ENCODE measurements at regions not wholly inside any gene's neighbourhood (a gene's known extent, or its start where the extent isn't known, plus 50 kb on each side); places are given as distances from the start of the nearest gene placed in this dataset.

DNA sequence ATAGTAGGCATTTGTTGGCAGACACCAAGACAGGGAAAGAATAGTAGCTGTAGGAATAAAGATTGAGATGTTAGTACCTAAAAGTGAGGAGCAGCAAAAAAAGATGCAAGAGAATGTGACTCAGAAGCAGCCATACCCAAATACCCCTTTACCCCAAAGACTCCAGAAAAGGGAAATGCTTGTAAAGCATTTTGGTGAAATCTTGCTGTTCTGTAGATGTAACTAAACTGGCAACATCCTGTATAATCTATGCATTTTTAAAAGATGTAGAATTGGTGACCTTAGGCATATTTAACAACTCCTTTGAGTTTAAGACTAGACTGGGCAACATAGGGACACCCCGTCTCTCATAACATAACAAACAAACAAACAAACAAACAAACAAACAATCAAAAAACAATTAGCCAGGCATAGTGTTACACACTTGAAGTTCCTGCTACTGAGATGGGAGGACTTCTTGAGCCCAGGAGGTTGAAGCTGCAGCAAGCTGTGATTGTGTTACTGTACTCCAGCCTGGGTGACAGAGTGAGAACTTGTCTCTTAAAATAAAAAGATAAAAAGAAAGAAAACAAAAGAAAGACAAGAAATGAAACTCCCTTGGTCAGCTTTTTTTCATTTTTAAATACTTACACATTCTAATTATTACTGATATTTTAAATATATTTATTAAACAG is 361.5 kb upstream of the KCNH8 start:
- no peak overlapping the region for H3K9ac ChIP-seq (ENCODE audit: extremely low read depth, insufficient read length, low read length)
- H4K8ac ChIP-seq (replicated peaks; ENCODE audit: insufficient read length, low read depth, low read length): no peak overlapping the region
- no peaks in the 10 kb centered on the region for H3K23me2 ChIP-seq (ENCODE audit: insufficient read length, low read depth, low read length, poor library complexity, severe bottlenecking)
- no peak overlapping the region for H4K5ac ChIP-seq (ENCODE audit: insufficient read length, low read depth, low read length)
- no peaks in the 10 kb centered on the region for H3K9me3 ChIP-seq (ENCODE audit: control insufficient read depth, low read depth, low read length)
- H2BK20ac ChIP-seq (ENCODE audit: low read depth, low read length, poor library complexity, severe bottlenecking): no peak overlapping the region
- Mint-ChIP-seq H3K9me3 (no peaks in the 10 kb centered on the region), H3K27ac (no peak overlapping the region), H3K4me1 (no peaks in the 10 kb centered on the region), H3K36me3 (ENCODE audit: insufficient read depth in 1 of 3, low read depth in 3 of 3) (no peaks in the 10 kb centered on the region), H3K4me3 (no peak overlapping the region), H3K27me3 (ENCODE audit: low read depth) (no peaks in the 10 kb centered on the region)
- no CpG with 5 or more reads among the region's 1 CpG for WGBS (ENCODE audit: extremely low coverage, insufficient read length, low lambda C conversion rate)
- H4K20me1 ChIP-seq (ENCODE audit: control insufficient read depth, insufficient read depth, insufficient read length): no peaks in the 10 kb centered on the region
- H2AK5ac ChIP-seq (ENCODE audit: insufficient read length, low read length): no peak overlapping the region
- no peak overlapping the region for H3T11ph ChIP-seq (ENCODE audit: low read length)
- no peak overlapping the region for H3K4ac ChIP-seq (ENCODE audit: low read depth, low read length)
- H3K18ac ChIP-seq (ENCODE audit: insufficient read length, low read depth, low read length): no peak overlapping the region
- H3K27me3 ChIP-seq (ENCODE audit: insufficient read depth, low read length): no peaks in the 10 kb centered on the region
- H3K27ac ChIP-seq (ENCODE audit: insufficient read length, low read depth, low read length): no peak overlapping the region
- H2BK15ac ChIP-seq (ENCODE audit: low read depth, low read length): no peak overlapping the region
- H3K4me2 ChIP-seq (ENCODE audit: insufficient read depth, insufficient read length, low read length): no peak overlapping the region
- H3K4me1 ChIP-seq (ENCODE audit: insufficient read depth, low read length): no peaks in the 10 kb centered on the region
- no peak overlapping the region for H2AFZ ChIP-seq (ENCODE audit: low read length)
- H3K56ac ChIP-seq (ENCODE audit: insufficient read length, low read depth, low read length): no peak overlapping the region
- no peak overlapping the region for H3K23ac ChIP-seq (ENCODE audit: insufficient read length, low read depth, low read length)
- TF ChIP-seq, protein P1, sequence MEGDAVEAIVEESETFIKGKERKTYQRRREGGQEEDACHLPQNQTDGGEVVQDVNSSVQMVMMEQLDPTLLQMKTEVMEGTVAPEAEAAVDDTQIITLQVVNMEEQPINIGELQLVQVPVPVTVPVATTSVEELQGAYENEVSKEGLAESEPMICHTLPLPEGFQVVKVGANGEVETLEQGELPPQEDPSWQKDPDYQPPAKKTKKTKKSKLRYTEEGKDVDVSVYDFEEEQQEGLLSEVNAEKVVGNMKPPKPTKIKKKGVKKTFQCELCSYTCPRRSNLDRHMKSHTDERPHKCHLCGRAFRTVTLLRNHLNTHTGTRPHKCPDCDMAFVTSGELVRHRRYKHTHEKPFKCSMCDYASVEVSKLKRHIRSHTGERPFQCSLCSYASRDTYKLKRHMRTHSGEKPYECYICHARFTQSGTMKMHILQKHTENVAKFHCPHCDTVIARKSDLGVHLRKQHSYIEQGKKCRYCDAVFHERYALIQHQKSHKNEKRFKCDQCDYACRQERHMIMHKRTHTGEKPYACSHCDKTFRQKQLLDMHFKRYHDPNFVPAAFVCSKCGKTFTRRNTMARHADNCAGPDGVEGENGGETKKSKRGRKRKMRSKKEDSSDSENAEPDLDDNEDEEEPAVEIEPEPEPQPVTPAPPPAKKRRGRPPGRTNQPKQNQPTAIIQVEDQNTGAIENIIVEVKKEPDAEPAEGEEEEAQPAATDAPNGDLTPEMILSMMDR (conservative IDR thresholded peaks at IDR 0.05): no peak
- no peaks in the 10 kb centered on the region for H3K79me1 ChIP-seq (ENCODE audit: insufficient read depth, low read depth, low read length, poor library complexity, severe bottlenecking)
- no peak overlapping the region for H4K91ac ChIP-seq (ENCODE audit: insufficient read length, low read depth, low read length)
- no peak for DNase-seq
- H2BK12ac ChIP-seq (ENCODE audit: insufficient read length, low read depth, low read length): no peak overlapping the region
- no peak overlapping the region for H2BK120ac ChIP-seq (ENCODE audit: low read depth, low read length, poor library complexity, severe bottlenecking)
- H3K79me2 ChIP-seq (ENCODE audit: insufficient read depth, low read length): no peaks in the 10 kb centered on the region
- no peak overlapping the region for H2BK5ac ChIP-seq (ENCODE audit: insufficient read length, low read length)
- H3K14ac ChIP-seq (ENCODE audit: insufficient read depth, low read length): no peak overlapping the region
